HG03045 (cell line): ENCODE measurements at regions not wholly inside any gene's neighbourhood (a gene's known extent, or its start where the extent isn't known, plus 50 kb on each side); places are given as distances from the start of the nearest gene placed in this dataset.

Experiments
- ATAC-seq: cut with Tn5 transposase; IDR thresholded peaks from one replicate; pipeline ENCODE4 v1.9.1; 2021; ENCODE audit warnings: mild to moderate bottlenecking, moderate library complexity; ENCODE audit not compliant: unreplicated experiment

DNA sequence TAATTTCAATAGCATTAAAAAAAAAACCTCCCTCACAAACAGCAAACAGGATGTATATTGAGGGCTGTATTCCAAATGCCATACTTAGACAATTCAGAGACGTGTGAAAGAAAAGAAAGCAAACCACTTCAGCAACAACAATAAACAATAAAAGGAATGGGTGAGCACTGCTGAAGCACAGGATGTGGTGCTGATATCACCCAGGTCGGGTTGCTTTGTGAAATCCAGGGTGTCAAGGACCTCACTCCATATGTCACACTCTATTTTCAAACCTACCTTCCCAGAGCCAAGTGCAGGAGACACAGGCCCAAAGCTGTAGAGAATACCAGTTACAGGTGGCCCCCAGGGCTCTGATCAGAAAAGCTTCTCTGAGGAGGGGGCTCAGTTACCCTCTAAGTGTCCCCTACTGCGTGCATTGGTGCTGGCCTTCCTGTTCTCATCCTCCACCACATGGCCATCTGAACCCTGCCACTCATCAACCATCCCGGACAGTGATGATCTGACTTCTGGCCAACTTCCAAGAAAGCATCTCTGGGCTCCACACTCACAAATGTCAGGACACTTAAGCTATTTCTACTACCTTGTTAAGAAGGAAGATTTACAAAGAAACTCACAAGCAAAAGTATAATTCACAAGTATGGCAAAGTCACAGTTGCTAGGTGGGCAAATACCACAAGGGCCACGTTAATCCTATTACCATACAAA is 363.0 kb downstream of the SS18 start:
- ATAC-seq, result no peak

- no peak for ATAC-seq
These were observed 364.1 kb downstream of the SS18 start for GRCh38 chr18:25726298-25726697.

- no peak for ATAC-seq
These were observed 364.9 kb downstream of the SS18 start for GRCh38 chr18:25725501-25725900.

- no peak for ATAC-seq
These were observed 365.4 kb downstream of the SS18 start for GRCh38 chr18:25724997-25725396.

DNA sequence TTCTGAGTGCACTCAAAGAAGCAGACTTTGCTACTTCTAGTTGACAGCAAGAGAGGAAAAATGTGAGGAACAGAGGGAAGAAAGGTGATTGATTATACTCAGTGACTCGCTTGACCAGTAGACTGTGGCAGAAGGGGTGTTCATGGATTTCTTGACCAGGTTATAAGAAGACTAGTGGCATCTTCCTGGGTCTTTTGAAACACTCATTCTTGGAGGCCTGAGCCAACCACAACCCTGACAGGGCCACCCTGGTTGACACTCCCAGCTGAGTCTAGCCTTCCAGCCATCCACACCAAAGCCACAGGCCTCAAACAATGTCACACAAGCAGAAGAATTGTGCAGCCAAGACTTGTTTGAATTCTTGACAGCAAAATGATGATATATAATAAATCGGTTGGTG is 366.3 kb downstream of the SS18 start:
- ATAC-seq, result no peak

DNA sequence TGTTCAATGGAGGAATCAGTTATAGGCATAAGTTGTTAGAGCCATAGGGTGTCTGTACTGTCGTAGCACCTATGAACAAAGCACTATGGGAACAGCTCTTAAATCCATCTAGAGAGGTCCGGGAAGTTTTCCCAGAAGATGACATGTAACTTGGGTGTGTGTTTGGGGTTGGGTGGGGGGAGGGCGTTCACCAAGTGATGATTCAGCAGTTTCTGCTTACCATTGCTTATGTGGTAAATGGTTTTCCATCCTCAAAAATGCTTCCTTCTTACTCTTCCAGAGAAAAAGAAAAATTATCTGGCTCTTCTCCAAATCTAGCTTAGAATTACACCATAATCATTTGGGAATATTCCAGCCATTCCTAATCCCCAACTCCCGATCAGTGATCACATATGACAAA is 361.1 kb upstream of the ZNF521 start:
- no peak for ATAC-seq

DNA sequence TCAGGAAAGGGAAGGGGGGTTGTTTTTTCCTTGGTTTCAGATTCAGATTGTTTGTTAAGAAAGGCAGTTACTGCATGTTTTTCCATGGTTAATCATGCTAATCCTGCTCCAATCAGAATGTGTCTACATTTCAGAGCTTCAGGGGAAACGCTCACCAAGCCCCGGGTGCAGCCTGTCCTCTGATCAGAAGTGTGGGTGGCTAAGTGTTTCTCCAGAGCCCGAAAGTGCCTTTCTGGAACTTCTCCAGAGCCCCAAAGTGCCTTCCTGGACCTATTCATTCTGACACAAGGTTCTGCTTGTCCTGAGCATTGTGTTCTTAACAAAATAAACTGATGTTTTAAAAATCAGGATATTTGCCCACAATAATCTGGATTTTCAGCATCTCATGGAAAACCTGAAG is 359.0 kb upstream of the ZNF521 start:
- no peak for ATAC-seq

DNA sequence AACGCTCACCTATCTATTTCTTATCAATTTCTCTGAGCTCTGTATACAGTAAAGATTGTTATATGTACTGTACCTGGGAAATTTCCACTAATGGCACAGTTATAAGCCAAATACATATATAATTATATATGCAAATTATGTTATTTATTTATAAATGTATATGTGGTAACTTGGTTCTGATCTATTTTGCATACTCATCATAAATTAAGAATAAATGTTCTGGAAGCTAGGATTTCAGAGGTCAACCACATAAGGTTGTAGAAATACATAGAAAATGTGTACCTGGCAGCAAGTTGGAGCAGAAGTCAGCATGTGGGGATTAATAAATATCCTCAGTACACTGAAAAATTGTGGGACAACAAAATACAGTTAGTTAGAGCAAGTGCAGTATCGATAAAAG is 353.7 kb upstream of the ZNF521 start:
- ATAC-seq, result no peak

GRCh38 chr18:25704494-25704893 is 352.5 kb upstream of the ZNF521 start:
- no peak for ATAC-seq

DNA sequence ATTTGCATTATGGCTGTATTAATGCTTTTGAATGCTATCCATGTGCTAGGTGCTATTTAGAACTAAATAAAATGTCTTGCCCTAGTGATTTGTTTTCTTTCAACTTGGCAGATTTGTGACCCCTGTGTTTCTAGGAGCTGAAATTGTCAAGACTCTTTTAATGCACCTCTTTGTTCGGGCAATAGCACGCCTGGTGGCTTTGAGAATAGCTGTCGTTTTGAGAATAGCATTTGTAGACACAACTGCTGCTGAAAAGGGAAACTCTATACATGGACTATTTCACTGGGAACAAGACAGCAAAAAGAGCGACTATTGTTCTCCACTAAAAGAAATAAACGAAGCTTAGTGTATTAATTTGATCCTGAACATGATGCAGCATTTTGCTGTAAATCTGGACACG is 352.1 kb upstream of the ZNF521 start:
- no peak for ATAC-seq

GRCh38 chr18:25701821-25702220 is 349.9 kb upstream of the ZNF521 start:
- ATAC-seq, result no peak

- no peak for ATAC-seq
These were observed 335.1 kb upstream of the ZNF521 start for GRCh38 chr18:25686960-25687500.

- no peak for ATAC-seq
These were observed 333.1 kb upstream of the ZNF521 start for GRCh38 chr18:25685088-25685487.

DNA sequence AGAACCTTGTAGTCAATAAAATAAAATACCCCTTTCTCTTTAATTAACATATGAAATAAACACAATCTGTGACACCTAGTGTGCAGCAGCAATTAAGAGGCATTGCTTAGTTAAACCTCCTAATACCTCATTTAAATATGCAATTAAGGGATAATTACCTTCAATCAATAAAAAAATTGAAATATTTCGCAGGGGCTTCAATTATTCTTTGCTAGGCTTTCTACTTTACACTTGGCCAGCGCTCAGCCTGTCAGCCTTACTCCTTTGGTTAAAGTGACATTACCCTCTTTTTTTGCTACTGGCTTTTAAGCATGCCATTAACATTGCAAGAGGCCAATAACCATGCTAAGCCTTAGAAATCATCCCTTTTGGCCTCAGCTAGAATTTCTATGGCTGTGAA is 327.5 kb upstream of the ZNF521 start:
- no peak for ATAC-seq

DNA sequence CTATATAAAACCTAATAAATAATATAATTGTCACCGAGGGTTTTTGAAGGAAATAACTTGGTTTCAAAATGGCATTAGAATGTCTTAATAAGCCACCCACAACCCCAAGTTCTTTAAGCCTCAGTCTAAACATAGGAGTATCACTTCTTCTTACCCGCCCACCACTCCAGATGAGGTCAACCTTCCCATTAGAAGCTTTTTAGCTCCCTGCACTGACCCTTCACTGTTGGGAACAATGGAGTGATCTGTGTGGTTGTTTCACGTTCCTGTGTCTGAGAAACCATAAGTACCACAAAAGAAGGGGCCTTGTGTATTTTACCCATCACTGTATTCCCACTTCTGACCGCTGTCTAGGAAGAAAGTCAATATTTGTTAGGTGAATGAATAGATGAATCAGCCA is 326.3 kb upstream of the ZNF521 start:
- no peak for ATAC-seq

GRCh38 chr18:25675123-25675850 is 323.3 kb upstream of the ZNF521 start:
- no peak for ATAC-seq

- ATAC-seq, result no peak
These were observed 322.2 kb upstream of the ZNF521 start for GRCh38 chr18:25674183-25674582.

DNA sequence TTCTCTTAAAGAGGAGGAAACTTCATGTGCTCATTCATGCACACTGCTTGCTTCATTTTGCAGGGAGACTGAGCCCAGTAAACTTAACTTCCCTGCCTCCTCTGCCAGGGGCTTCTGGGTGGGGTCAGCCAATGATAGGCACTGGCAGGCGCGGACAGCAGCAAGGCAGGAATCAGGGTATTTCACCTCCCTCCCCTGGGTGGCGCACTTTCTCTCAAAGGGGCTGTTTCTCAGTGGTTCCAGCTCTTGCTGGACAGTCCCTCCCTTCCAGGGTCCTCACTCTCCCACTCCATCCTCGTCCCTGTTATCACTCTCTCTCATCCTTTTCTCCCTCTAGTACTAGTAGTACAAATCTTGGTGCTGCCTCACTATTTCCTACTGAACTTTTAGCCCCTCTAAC is 320.5 kb upstream of the ZNF521 start:
- no peak for ATAC-seq

DNA sequence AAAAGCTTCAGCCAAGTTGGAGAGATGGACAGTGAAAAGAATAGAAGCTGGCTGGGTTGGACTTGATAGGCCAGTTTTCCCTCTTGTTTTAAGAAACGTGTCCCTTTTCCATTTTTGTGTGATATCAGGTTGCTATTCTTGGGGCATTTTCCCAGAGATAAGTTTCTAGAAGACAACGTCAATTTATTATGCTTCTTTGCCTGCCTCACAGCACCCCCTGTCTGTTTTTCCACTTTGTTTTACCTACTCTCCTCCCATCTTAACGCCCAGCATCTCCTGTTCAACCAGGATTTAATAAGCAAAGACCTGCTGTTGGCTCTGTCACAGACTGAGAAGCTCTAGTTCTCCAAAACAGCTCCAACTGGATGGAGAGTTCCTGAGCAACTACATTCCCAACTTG is 317.8 kb upstream of the ZNF521 start:
- no peak for ATAC-seq

GRCh38 chr18:25662272-25662671 is 310.3 kb upstream of the ZNF521 start:
- no peak for ATAC-seq

GRCh38 chr18:25661831-25662230 is 309.9 kb upstream of the ZNF521 start:
- no peak for ATAC-seq

GRCh38 chr18:25659541-25659940 is 307.6 kb upstream of the ZNF521 start:
- no peak for ATAC-seq
